T-cell (primary cell): ENCODE measurements at regions not wholly inside any gene's neighbourhood (a gene's known extent, or its start where the extent isn't known, plus 50 kb on each side); places are given as distances from the start of the nearest gene placed in this dataset.
"Not testable (repeated sequence)": the region's sequence is repeated elsewhere in the genome, so short reads cannot be mapped to it uniquely, and the experiment has no call there.

Source experiments
- ATAC-seq, 4 experiments: fragments of 200-7000 bp in 3 of 4; fragments of 150-1000 bp in 1 of 4; cut with Tn5 transposase; replicated peaks in 1 of 4; 1 replicate in 3 of 4; 2 replicates in 1 of 4; pipeline ENCODE4 v1.10.0; 2021; ENCODE audit warnings: moderate library complexity in 3 of 4, mild to moderate bottlenecking in 2 of 4, moderate number of reproducible peaks in 1 of 4
- CTCF ChIA-PET, 2 donors: fragments of 300-600 bp; sonication (Branson Sonifier 250); formaldehyde crosslinking; loops; one replicate each; lab custom pipeline; 2022; ENCODE audit warnings: antibody characterized with exemption in 2 of 2; lab: Charles Lee
- POLR2A ChIA-PET, 2 donors: fragments of 300-600 bp; sonication (Branson Sonifier 250); formaldehyde crosslinking; loops; one replicate each; lab custom pipeline; 2022; ENCODE audit warnings: antibody characterized with exemption in 2 of 2; lab: Charles Lee
- DNase-seq, 35 experiments: peaks; one replicate each; pipeline versions ENCODE4 v3.0.0 to v3.0.0-alpha.2; 2013 to 2023
- H3K27ac ChIP-seq: one replicate; pipeline ENCODE4 v1.5.1; 2013; ENCODE audit warnings: low read length
- H3K27me3 ChIP-seq, 2 experiments: replicated peaks in 1 of 2; 1 replicate in 1 of 2; 2 replicates in 1 of 2; pipeline versions ENCODE4 v1.6.1 to v1.7.0; 2013; ENCODE audit warnings: low read length in 1 of 2, mixed read lengths in 1 of 2; ENCODE audit not compliant: control insufficient read depth in 2 of 2, insufficient read depth in 2 of 2; ENCODE audit errors: extremely low read depth in 1 of 2
- H3K36me3 ChIP-seq, 2 donors: 1 replicate in 1 of 2; 2 replicates in 1 of 2; pipeline versions ENCODE4 v1.6.1 to v1.7.0; 2013; ENCODE audit warnings: low read length in 1 of 2; ENCODE audit not compliant: control insufficient read depth in 2 of 2, insufficient read depth in 1 of 2; ENCODE audit errors: extremely low read depth in 1 of 2
- H3K4me1 ChIP-seq, 2 experiments: 1 replicate in 1 of 2; 2 replicates in 1 of 2; pipeline versions ENCODE4 v1.6.1 to v1.7.0; 2013; ENCODE audit warnings: low read length in 2 of 2, mixed read lengths in 1 of 2; ENCODE audit not compliant: insufficient read depth in 2 of 2, control insufficient read depth in 1 of 2; ENCODE audit errors: extremely low read depth in 1 of 2
- H3K4me3 ChIP-seq, 2 donors: 1 replicate in 1 of 2; 2 replicates in 1 of 2; pipeline versions ENCODE4 v1.5.1 to v1.7.0; 2013; ENCODE audit warnings: mild to moderate bottlenecking in 2 of 2, low read length in 1 of 2, moderate library complexity in 1 of 2; ENCODE audit not compliant: control insufficient read depth in 1 of 2; ENCODE audit errors: extremely low read depth in 1 of 2
- H3K9me3 ChIP-seq: 2 replicates; pipeline ENCODE4 v1.7.0; 2013
- H3K27ac Mint-ChIP-seq, 2 donors: one replicate each; pipeline ENCODE4 v1.8.0; 2020 to 2021; ENCODE audit warnings: mild to moderate bottlenecking in 2 of 2, mixed read lengths in 2 of 2
- H3K27me3 Mint-ChIP-seq, 2 donors: one replicate each; pipeline ENCODE4 v1.8.0; 2021 to 2022; ENCODE audit warnings: mixed read lengths in 2 of 2
- H3K36me3 Mint-ChIP-seq: one replicate; pipeline ENCODE4 v1.8.0; 2021; ENCODE audit warnings: mixed read lengths
- H3K4me1 Mint-ChIP-seq, 3 donors: one replicate each; pipeline ENCODE4 v1.8.0; 2020 to 2022; ENCODE audit warnings: mixed read lengths in 3 of 3, mild to moderate bottlenecking in 1 of 3
- H3K4me3 Mint-ChIP-seq, 3 donors: one replicate each; pipeline ENCODE4 v1.8.0; 2020 to 2022; ENCODE audit warnings: mild to moderate bottlenecking in 3 of 3, mixed read lengths in 3 of 3, moderate library complexity in 3 of 3
- H3K9me3 Mint-ChIP-seq, 3 donors: one replicate each; pipeline ENCODE4 v1.8.0; 2020 to 2022; ENCODE audit warnings: mixed read lengths in 3 of 3
- whole genome bisulfite sequencing: methylation state at CpG from one replicate; pipeline ENCODE4 v1.1.5; 2013; ENCODE audit warnings: missing lambda C conversion rate; ENCODE audit not compliant: insufficient coverage; 5-methylcytosine and 5-hydroxymethylcytosine counted together

DNA sequence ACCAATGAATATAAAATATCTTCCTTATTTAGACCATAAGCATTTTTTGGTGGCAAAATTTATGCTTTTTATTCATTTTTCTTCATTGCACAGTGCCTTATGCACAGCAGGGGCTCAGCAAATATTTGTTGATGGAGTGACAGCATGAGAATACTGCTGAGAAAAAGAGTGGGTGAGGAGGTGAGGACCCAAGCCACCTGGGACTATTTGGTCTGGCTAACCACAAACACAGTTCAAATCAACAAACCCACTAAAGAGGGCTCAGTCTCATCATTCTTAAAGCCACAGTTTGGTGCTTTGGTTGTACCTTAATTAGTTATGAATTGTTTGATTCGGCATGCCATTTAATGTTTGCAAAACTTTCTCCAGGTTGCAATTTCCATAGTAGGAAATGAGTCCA, 183.5 kb upstream of the ZNF521 start:
- Histone ChIP-seq H3K36me3 (no peaks in the 10 kb centered on the region), H3K27me3 (no peaks in the 10 kb centered on the region), H3K4me1 (no peaks in the 10 kb centered on the region), H3K9me3 (no peaks in the 10 kb centered on the region), H3K27ac (no peak overlapping the region), H3K4me3 (no peak overlapping the region)
- ChIA-PET POLR2A (no interaction called here), CTCF (no interaction called here)
- Mint-ChIP-seq H3K36me3 (no peaks in the 10 kb centered on the region), H3K27me3 (no peaks in the 10 kb centered on the region), H3K4me1 (no peaks in the 10 kb centered on the region), H3K4me3 (no peak overlapping the region), H3K27ac (no peak overlapping the region), H3K9me3 (peaks cover 3 to 7% (median 4%) of the 10 kb centered on the region in 3 donors)
- DNase-seq = no peak
- no CpG with 5 or more reads among the region's 1 CpG for WGBS
- ATAC-seq = no peak

DNA sequence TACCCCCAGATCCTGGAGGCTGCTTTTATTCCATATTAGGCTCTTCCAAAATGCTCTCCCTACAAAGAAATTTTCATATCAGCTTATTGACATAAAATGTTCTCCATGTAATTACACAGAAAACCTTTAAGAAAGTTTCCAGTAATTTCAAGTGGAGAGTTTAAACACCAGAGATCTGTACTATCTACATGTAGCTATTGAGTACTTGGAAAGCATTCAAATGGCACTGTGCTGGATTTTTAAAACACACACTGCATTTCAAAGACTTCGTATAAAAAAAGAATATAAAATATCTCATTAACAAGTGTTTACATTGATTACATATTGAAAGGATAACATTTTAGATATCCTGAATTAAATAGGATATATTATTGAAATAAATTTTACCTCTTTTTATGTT, 182.4 kb upstream of the ZNF521 start:
- Histone ChIP-seq H3K27ac (no peak overlapping the region), H3K4me1 (no peaks in the 10 kb centered on the region), H3K36me3 (no peaks in the 10 kb centered on the region), H3K9me3 (no peaks in the 10 kb centered on the region), H3K4me3 (no peak overlapping the region), H3K27me3 (no peaks in the 10 kb centered on the region)
- no CpG with 5 or more reads among the region's 1 CpG for WGBS
- H3K27ac Mint-ChIP-seq = no peak overlapping the region
- no peaks in the 10 kb centered on the region for H3K27me3 Mint-ChIP-seq
- H3K4me1 Mint-ChIP-seq = no peaks in the 10 kb centered on the region
- H3K4me3 Mint-ChIP-seq = no peak overlapping the region
- POLR2A ChIA-PET = no interaction called here
- ATAC-seq = no peak
- peaks cover 3 to 7% (median 4%) of the 10 kb centered on the region in 3 donors for H3K9me3 Mint-ChIP-seq
- no peaks in the 10 kb centered on the region for H3K36me3 Mint-ChIP-seq
- CTCF ChIA-PET = no interaction called here
- DNase-seq = no peak

DNA sequence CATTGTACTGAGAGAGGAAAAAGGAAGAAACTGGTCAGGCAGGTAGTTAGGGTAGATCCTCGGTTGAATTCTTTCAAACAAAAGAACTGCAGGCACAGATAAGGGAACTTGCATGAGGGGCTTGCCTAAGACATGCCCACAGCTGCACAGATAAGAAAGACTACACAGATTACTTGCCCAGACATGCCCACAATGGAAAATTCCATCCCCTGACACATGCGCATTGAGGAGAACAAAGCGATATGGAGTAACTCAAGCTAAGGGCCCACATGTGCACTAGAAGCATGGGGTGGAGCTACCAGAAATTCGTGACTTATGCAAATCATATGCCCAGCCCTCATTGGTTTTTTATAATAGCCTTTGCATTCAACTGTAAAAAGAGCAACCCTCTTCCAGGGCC, 181.3 kb upstream of the ZNF521 start:
- Histone ChIP-seq H3K4me1 (no peaks in the 10 kb centered on the region), H3K36me3 (no peaks in the 10 kb centered on the region), H3K27me3 (no peaks in the 10 kb centered on the region), H3K4me3 (no peak overlapping the region), H3K27ac (no peak overlapping the region), H3K9me3 (no peaks in the 10 kb centered on the region)
- 50% methylated on average over 3 of the region's 4 CpGs for WGBS
- Mint-ChIP-seq H3K9me3 (peaks cover 3 to 7% (median 4%) of the 10 kb centered on the region in 3 donors), H3K27me3 (peaks cover 0 to 3% of the 10 kb centered on the region in 2 donors), H3K4me1 (no peaks in the 10 kb centered on the region), H3K36me3 (no peaks in the 10 kb centered on the region), H3K27ac (no peak overlapping the region), H3K4me3 (no peak overlapping the region)
- ChIA-PET POLR2A (no interaction called here), CTCF (no interaction called here)
- DNase-seq (no peak), ATAC-seq (no peak)

DNA sequence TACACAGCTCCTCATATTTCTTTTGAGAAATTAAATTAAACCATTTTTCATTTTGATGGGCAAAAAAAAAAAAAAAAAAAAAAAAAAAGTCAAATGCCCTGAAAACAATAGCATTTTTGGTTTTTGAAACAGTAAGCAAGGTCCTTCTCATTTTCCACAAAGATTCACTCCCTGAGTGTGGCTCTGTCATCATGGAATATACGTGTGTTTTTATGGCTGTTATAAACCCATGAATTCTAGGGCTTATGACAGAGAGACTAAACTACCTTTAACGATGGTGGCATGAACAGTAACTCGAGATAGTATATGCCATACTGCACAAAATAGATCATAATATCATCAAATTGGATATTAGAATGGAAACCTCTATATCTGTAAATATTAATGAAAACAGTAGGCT, 179.2 kb upstream of the ZNF521 start:
- peaks cover 0 to 2% (median 0%) of the 10 kb centered on the region in 3 donors for H3K4me1 Mint-ChIP-seq
- no peaks in the 10 kb centered on the region for H3K4me1 ChIP-seq
- no peak overlapping the region for H3K27ac Mint-ChIP-seq
- peaks cover 3 to 7% (median 4%) of the 10 kb centered on the region in 3 donors for H3K9me3 Mint-ChIP-seq
- H3K27me3 ChIP-seq = no peaks in the 10 kb centered on the region
- H3K36me3 ChIP-seq = no peaks in the 10 kb centered on the region
- WGBS = no CpG with 5 or more reads among the region's 3 CpGs
- POLR2A ChIA-PET = interaction anchor here in 1 of 2 donors (0.7 kb wide), 1 partner anchor 390 kb away, joined by 5 read pairs; no protein-coding TSS in a partner anchor
- DNase-seq (no peak), ATAC-seq (no peak)
- no peak overlapping the region for H3K4me3 Mint-ChIP-seq
- CTCF ChIA-PET = interaction anchor here in 1 of 2 donors (1.1 kb wide), 1 partner anchor 413 kb away, joined by 3 read pairs; no protein-coding TSS in a partner anchor
- no peak overlapping the region for H3K27ac ChIP-seq
- H3K36me3 Mint-ChIP-seq = no peaks in the 10 kb centered on the region
- no peak overlapping the region for H3K4me3 ChIP-seq
- no peaks in the 10 kb centered on the region for H3K9me3 ChIP-seq
- peaks cover 0 to 7% of the 10 kb centered on the region in 2 donors for H3K27me3 Mint-ChIP-seq

DNA sequence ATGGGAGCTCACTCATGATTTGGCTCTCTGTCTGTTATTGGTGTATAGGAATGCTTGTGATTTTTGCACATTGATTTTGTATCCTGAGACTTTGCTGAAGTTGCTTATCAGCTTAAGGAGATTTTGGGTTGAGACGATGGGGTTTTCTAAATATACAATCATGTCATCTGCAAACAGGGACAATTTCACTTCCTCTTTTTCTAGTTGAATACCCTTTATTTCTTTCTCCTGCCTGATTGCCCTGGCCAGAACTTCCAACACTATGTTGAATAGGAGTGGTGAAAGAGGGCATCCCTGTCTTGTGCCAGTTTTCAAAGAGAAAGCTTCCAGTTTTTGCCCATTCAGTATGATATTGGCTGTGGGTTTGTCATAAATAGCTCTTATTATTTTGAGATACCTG, 173.8 kb upstream of the ZNF521 start:
- H3K27ac ChIP-seq, H3K27ac Mint-ChIP-seq, H3K27me3 Mint-ChIP-seq, H3K4me3 Mint-ChIP-seq, H3K27me3 ChIP-seq, CTCF ChIA-PET, ATAC-seq, DNase-seq, H3K36me3 Mint-ChIP-seq, H3K4me1 ChIP-seq, H3K36me3 ChIP-seq, H3K9me3 ChIP-seq, H3K4me3 ChIP-seq, POLR2A ChIA-PET, H3K4me1 Mint-ChIP-seq, H3K9me3 Mint-ChIP-seq: not testable (repeated sequence)
- no CpG with 5 or more reads among the region's 1 CpG for WGBS

DNA sequence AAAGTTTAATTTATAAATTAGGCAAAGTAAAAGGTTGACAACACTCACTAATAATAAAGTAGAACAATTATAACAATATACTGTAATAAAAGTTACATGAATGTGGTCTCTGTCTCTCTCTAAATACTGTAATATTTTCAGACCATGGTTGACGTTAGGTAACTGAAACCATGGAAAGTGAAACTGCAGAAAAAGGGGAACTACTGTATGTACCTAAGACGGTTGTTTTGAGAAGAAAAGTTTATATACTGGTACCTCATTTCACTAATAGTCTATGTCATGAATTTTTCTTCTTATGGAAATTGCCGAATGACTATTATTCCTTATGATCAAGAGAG, 166.7 kb upstream of the ZNF521 start:
- Mint-ChIP-seq H3K27ac (no peak overlapping the region), H3K27me3 (no peaks in the 10 kb centered on the region), H3K4me1 (peaks cover 0 to 1% (median 0%) of the 10 kb centered on the region in 3 donors), H3K9me3 (peaks cover 0 to 2% (median 0%) of the 10 kb centered on the region in 3 donors), H3K36me3 (no peaks in the 10 kb centered on the region), H3K4me3 (no peak overlapping the region)
- DNase-seq (no peak), ATAC-seq (no peak)
- Histone ChIP-seq H3K27ac (no peak overlapping the region), H3K4me1 (no peaks in the 10 kb centered on the region), H3K9me3 (no peaks in the 10 kb centered on the region), H3K4me3 (no peak overlapping the region), H3K27me3 (no peaks in the 10 kb centered on the region), H3K36me3 (no peaks in the 10 kb centered on the region)
- no CpG with 5 or more reads among the region's 3 CpGs for WGBS
- ChIA-PET POLR2A (no interaction called here), CTCF (no interaction called here)
